ENCODE measurements at regions not wholly inside any gene's neighbourhood (a gene's known extent, or its start where the extent isn't known, plus 50 kb on each side); places are given as distances from the start of the nearest gene placed in this dataset.
"Not testable (repeated sequence)": the region's sequence is repeated elsewhere in the genome, so short reads cannot be mapped to it uniquely, and the experiment has no call there.

- DNase-seq: no peak
Measured at GRCh38 chr9:119898316-119898715, 529.1 kb upstream of the BRINP1 start.

GRCh38 chr9:119884438-119884837 lies 515.2 kb upstream of the BRINP1 start:
- DNase-seq: no peak

GRCh38 chr9:119881898-119882297 lies 512.7 kb upstream of the BRINP1 start:
- DNase-seq: no peak

GRCh38 chr9:119880361-119880760 lies 511.1 kb upstream of the BRINP1 start:
- no peak for DNase-seq

GRCh38 chr9:119877306-119877705 lies 508.1 kb upstream of the BRINP1 start:
- no peak for DNase-seq

- no peak for DNase-seq
Measured at GRCh38 chr9:119873877-119874276, 504.6 kb upstream of the BRINP1 start.

- DNase-seq: not testable (repeated sequence)
Measured at GRCh38 chr9:119870251-119870650, 501.0 kb upstream of the BRINP1 start.

GRCh38 chr9:119868694-119869093 lies 499.5 kb upstream of the BRINP1 start:
- no peak for DNase-seq

- DNase-seq: no peak
Measured at GRCh38 chr9:119861842-119862241, 492.6 kb upstream of the BRINP1 start.

GRCh38 chr9:119859128-119859527 lies 489.9 kb upstream of the BRINP1 start:
- DNase-seq: no peak

- DNase-seq: no peak
Measured at GRCh38 chr9:119853126-119853525, 483.9 kb upstream of the BRINP1 start.

GRCh38 chr9:119852390-119852789 lies 483.2 kb upstream of the BRINP1 start:
- no peak for DNase-seq

GRCh38 chr9:119844431-119844830 lies 475.2 kb upstream of the BRINP1 start:
- DNase-seq: no peak

GRCh38 chr9:119841016-119841415 lies 471.8 kb upstream of the BRINP1 start:
- DNase-seq: no peak

GRCh38 chr9:119839888-119840287 lies 470.7 kb upstream of the BRINP1 start:
- no peak for DNase-seq

GRCh38 chr9:119838210-119838609 lies 469.0 kb upstream of the BRINP1 start:
- DNase-seq: no peak

- DNase-seq: no peak
Measured at GRCh38 chr9:119836036-119836435, 466.8 kb upstream of the BRINP1 start.

- no peak for DNase-seq
Measured at GRCh38 chr9:119834064-119834620, 464.9 kb upstream of the BRINP1 start.

GRCh38 chr9:119831309-119831708 lies 462.1 kb upstream of the BRINP1 start:
- no peak for DNase-seq

- no peak for DNase-seq
Measured at GRCh38 chr9:119829748-119830147, 460.5 kb upstream of the BRINP1 start.

- DNase-seq: no peak
Measured at GRCh38 chr9:119829186-119829585, 460.0 kb upstream of the BRINP1 start.

- no peak for DNase-seq
Measured at GRCh38 chr9:119827526-119827925, 458.3 kb upstream of the BRINP1 start.

GRCh38 chr9:119827126-119827525 lies 457.9 kb upstream of the BRINP1 start:
- no peak for DNase-seq

GRCh38 chr9:119818726-119819435 lies 449.6 kb upstream of the BRINP1 start:
- no peak for DNase-seq

Data from CD4-positive, alpha-beta T cell treated with Interleukin-1 beta for 1 hour (primary cell).